ENCODE measurements at regions not wholly inside any gene's neighbourhood (a gene's known extent, or its start where the extent isn't known, plus 50 kb on each side); places are given as distances from the start of the nearest gene placed in this dataset.

GRCh38 chr13:57056601-57057180 lies 84.0 kb upstream of the PRR20A start:
- TF ChIP-seq POLR2A (IDR thresholded peaks at IDR 0.05) (no peak), CTCF (IDR thresholded peaks at IDR 0.05) (no peak)

All from thyroid gland (tissue), 4 donors.